B cell (primary cell): ENCODE measurements at regions not wholly inside any gene's neighbourhood (a gene's known extent, or its start where the extent isn't known, plus 50 kb on each side); places are given as distances from the start of the nearest gene placed in this dataset.

ENCODE experiments used
- ATAC-seq: fragments of 200-7000 bp; cut with Tn5 transposase; one replicate; pipeline ENCODE4 v1.10.0; 2021; ENCODE audit warnings: low read depth, mild to moderate bottlenecking, moderate number of reproducible peaks, moderate library complexity
- CTCF ChIA-PET: fragments of 350-600 bp; sonication (Branson Sonifier 250); formaldehyde crosslinking; loops from one replicate; lab custom pipeline; 2021; ENCODE audit warnings: antibody characterized with exemption, inconsistent platforms; lab: Charles Lee
- POLR2A ChIA-PET: fragments of 350-600 bp; sonication (Branson Sonifier 250); formaldehyde crosslinking; loops from one replicate; lab custom pipeline; 2021; ENCODE audit warnings: antibody characterized with exemption; lab: Charles Lee
- DNase-seq: peaks from one replicate; pipeline ENCODE4 v3.0.0; 2013
- H2AFZ ChIP-seq: 2 replicates; pipeline ENCODE4 v1.6.1; 2012; ENCODE audit warnings: mild to moderate bottlenecking, low read depth, low read length; ENCODE audit not compliant: insufficient read depth, poor library complexity, severe bottlenecking
- H3K27ac ChIP-seq, 2 donors: 1 replicate in 1 of 2; 2 replicates in 1 of 2; pipeline ENCODE4 v1.5.1; 2012 to 2013; ENCODE audit warnings: low read length in 2 of 2, mild to moderate bottlenecking in 2 of 2, moderate library complexity in 1 of 2
- H3K27me3 ChIP-seq, 4 experiments: fragments of 200-600 bp in 1 of 4; sonication (generic) in 1 of 4; replicated peaks in 1 of 4; 1 replicate in 2 of 4; 2 replicates in 2 of 4; pipeline versions ENCODE4 v1.6.1 to v1.7.0; 2013 to 2016; ENCODE audit warnings: low read length in 3 of 4, mild to moderate bottlenecking in 2 of 4, mixed read lengths in 1 of 4, moderate library complexity in 1 of 4; ENCODE audit not compliant: insufficient read depth in 4 of 4, control insufficient read depth in 3 of 4; ENCODE audit errors: control extremely low read depth in 1 of 4
- H3K36me3 ChIP-seq, 2 experiments: replicated peaks in 1 of 2; 1 replicate in 1 of 2; 2 replicates in 1 of 2; pipeline versions ENCODE4 v1.6.1 to v1.7.1; 2013; ENCODE audit warnings: low read length in 1 of 2; ENCODE audit not compliant: insufficient read depth in 2 of 2, control insufficient read depth in 1 of 2; ENCODE audit errors: control extremely low read depth in 1 of 2, extremely low read depth in 1 of 2
- H3K4me1 ChIP-seq, 2 donors: fragments of 200-600 bp in 1 of 2; sonication (generic) in 1 of 2; 1 replicate in 1 of 2; 2 replicates in 1 of 2; pipeline versions ENCODE4 v1.5.1 to v1.6.1; 2013 to 2017; ENCODE audit warnings: low read length in 2 of 2; ENCODE audit not compliant: control insufficient read depth in 2 of 2, insufficient read depth in 2 of 2
- H3K4me2 ChIP-seq: replicated peaks from 2 replicates; pipeline ENCODE3; 2012; ENCODE audit warnings: mild to moderate bottlenecking, low read depth, low read length; ENCODE audit not compliant: poor library complexity, severe bottlenecking
- H3K4me3 ChIP-seq, 5 experiments: fragments of 200-600 bp in 1 of 5; sonication (generic) in 1 of 5; 1 replicate in 3 of 5; 2 replicates in 2 of 5; pipeline versions ENCODE4 v1.5.1 to v1.7.0; 2011 to 2016; ENCODE audit warnings: low read length in 4 of 5, mild to moderate bottlenecking in 4 of 5, low read depth in 2 of 5, control low read depth in 1 of 5, moderate library complexity in 1 of 5; ENCODE audit not compliant: insufficient read depth in 1 of 5; ENCODE audit errors: control extremely low read depth in 1 of 5, extremely low read depth in 1 of 5
- H3K79me2 ChIP-seq: fragments of 200-600 bp; sonication (generic); one replicate; pipeline ENCODE4 v1.6.0; 2016; ENCODE audit warnings: low read length; ENCODE audit not compliant: control insufficient read depth, insufficient read depth
- H3K9ac ChIP-seq: fragments of 200-600 bp; sonication (generic); 2 replicates; pipeline ENCODE4 v1.6.1; 2017; ENCODE audit warnings: mild to moderate bottlenecking, low read length, moderate library complexity
- H3K9me3 ChIP-seq, 3 donors: one replicate each; pipeline versions ENCODE4 v1.6.1 to v1.7.1; 2013; ENCODE audit warnings: low read length in 2 of 3; ENCODE audit not compliant: control insufficient read depth in 2 of 3, insufficient read depth in 1 of 3; ENCODE audit errors: control extremely low read depth in 1 of 3
- H4K20me1 ChIP-seq: 2 replicates; pipeline ENCODE4 v1.6.0; 2012; ENCODE audit warnings: mild to moderate bottlenecking, low read length; ENCODE audit not compliant: insufficient read depth, control insufficient read depth, poor library complexity, severe bottlenecking
- H3K27ac Mint-ChIP-seq: one replicate; pipeline ENCODE4 v1.8.0; 2021; ENCODE audit warnings: mixed read lengths
- H3K27me3 Mint-ChIP-seq: one replicate; pipeline ENCODE4 v1.8.0; 2021; ENCODE audit warnings: mixed read lengths
- H3K4me1 Mint-ChIP-seq: one replicate; pipeline ENCODE4 v1.8.0; 2021; ENCODE audit warnings: mixed read lengths
- H3K4me3 Mint-ChIP-seq: one replicate; pipeline ENCODE4 v1.8.0; 2021; ENCODE audit warnings: mixed read lengths
- H3K9me3 Mint-ChIP-seq: one replicate; pipeline ENCODE4 v1.8.0; 2022; ENCODE audit warnings: mixed read lengths; ENCODE audit not compliant: insufficient read depth
- CTCF ChIP-seq: fragments of 200-600 bp; IDR thresholded peaks from one replicate; pipeline ENCODE4 v1.8.0; 2022; ENCODE audit warnings: antibody characterized with exemption, mild to moderate bottlenecking
- EZH2 ChIP-seq: IDR thresholded peaks from 2 replicates; pipeline ENCODE4 v1.6.1; 2012; ENCODE audit warnings: borderline replicate concordance, low read depth, mild to moderate bottlenecking, moderate library complexity, low read length; ENCODE audit not compliant: insufficient read depth, poor library complexity, severe bottlenecking
- WGBS: methylation state at CpG from one replicate; pipeline ENCODE4 v1.1.5; 2013; ENCODE audit warnings: missing lambda C conversion rate; ENCODE audit not compliant: insufficient coverage; 5-methylcytosine and 5-hydroxymethylcytosine counted together
- intact Hi-C: fragments of 100-400 bp; cut with micrococcal nuclease; formaldehyde crosslinking; loops from one replicate; pipeline ENCODE4 v1.10.0; 2022

GRCh38 chr12:115617391-115617790 lies 660.1 kb downstream of the MED13L start:
- POLR2A ChIA-PET = no interaction called here
- Histone ChIP-seq H2AFZ (no peak overlapping the region), H3K27ac (no peak overlapping the region), H4K20me1 (no peaks in the 10 kb centered on the region), H3K9ac (no peak overlapping the region), H3K79me2 (no peaks in the 10 kb centered on the region), H3K27me3 (no peaks in the 10 kb centered on the region), H3K4me3 (no peak overlapping the region), H3K4me1 (no peaks in the 10 kb centered on the region), H3K36me3 (no peaks in the 10 kb centered on the region), H3K9me3 (peaks cover 0 to 24% (median 0%) of the 10 kb centered on the region in 3 donors), H3K4me2 (no peak overlapping the region)
- H3K27me3 Mint-ChIP-seq = peaks cover 5% of the 10 kb centered on the region
- CTCF ChIA-PET = no interaction called here
- no peak for DNase-seq
- peaks cover 3% of the 10 kb centered on the region for H3K9me3 Mint-ChIP-seq
- H3K4me3 Mint-ChIP-seq = no peak overlapping the region
- intact Hi-C loops = no loop called here
- no peak for ATAC-seq
- 88% methylated on average over 7 of the region's 7 CpGs for WGBS
- no peak for TF ChIP-seq EZH2
- no peak for TF ChIP-seq CTCF
- no peaks in the 10 kb centered on the region for H3K4me1 Mint-ChIP-seq
- no peak overlapping the region for H3K27ac Mint-ChIP-seq

GRCh38 chr12:115611477-115611876 lies 666.0 kb downstream of the MED13L start:
- TF ChIP-seq CTCF (no peak), EZH2 (no peak)

More at GRCh38 chr12:115611477-115611876, 666.0 kb downstream of the MED13L start:
- ATAC-seq (no peak), DNase-seq (no peak)
- H3K27me3 ChIP-seq = no peaks in the 10 kb centered on the region
- H3K4me3 ChIP-seq = no peak overlapping the region
- Mint-ChIP-seq H3K9me3 (peaks cover 3% of the 10 kb centered on the region), H3K27me3 (no peaks in the 10 kb centered on the region), H3K4me1 (no peaks in the 10 kb centered on the region), H3K27ac (no peak overlapping the region), H3K4me3 (no peak overlapping the region)
- no peaks in the 10 kb centered on the region for H3K36me3 ChIP-seq
- H3K79me2 ChIP-seq = no peaks in the 10 kb centered on the region
- no peaks in the 10 kb centered on the region for H3K4me1 ChIP-seq
- ChIA-PET CTCF (no interaction called here), POLR2A (no interaction called here)
- no peak overlapping the region for H3K9ac ChIP-seq
- 93% methylated on average over 5 of the region's 5 CpGs for WGBS
- intact Hi-C loops = no loop called here
- H2AFZ ChIP-seq = no peak overlapping the region
- H3K9me3 ChIP-seq = peaks cover 0 to 12% (median 0%) of the 10 kb centered on the region in 3 donors
- H3K27ac ChIP-seq = no peak overlapping the region
- no peak overlapping the region for H3K4me2 ChIP-seq
- no peaks in the 10 kb centered on the region for H4K20me1 ChIP-seq
